CD8-positive, alpha-beta memory T cell (primary cell): ENCODE measurements at regions not wholly inside any gene's neighbourhood (a gene's known extent, or its start where the extent isn't known, plus 50 kb on each side); places are given as distances from the start of the nearest gene placed in this dataset.

ENCODE experiments used
- CTCF ChIA-PET: fragments of 350-600 bp; sonication (Branson Sonifier 250); formaldehyde crosslinking; loops from one replicate; lab custom pipeline; 2021; ENCODE audit warnings: antibody characterized with exemption; lab: Charles Lee
- POLR2A ChIA-PET: fragments of 350-600 bp; sonication (Branson Sonifier 250); formaldehyde crosslinking; loops from one replicate; lab custom pipeline; 2021; ENCODE audit warnings: antibody characterized with exemption; lab: Charles Lee
- DNase-seq, 5 donors: peaks; one replicate each; pipeline versions ENCODE4 v3.0.0 to v3.0.0-alpha.2; 2020 to 2022; ENCODE audit warnings: mixed read lengths in 1 of 5
- H3K27ac ChIP-seq: one replicate; pipeline ENCODE4 v1.7.0; 2013; ENCODE audit warnings: low read depth, mild to moderate bottlenecking, low read length, moderate library complexity
- H3K27me3 ChIP-seq: 2 replicates; pipeline ENCODE4 v1.7.0; 2013; ENCODE audit warnings: low read length, mild to moderate bottlenecking; ENCODE audit not compliant: insufficient read depth, poor library complexity, severe bottlenecking
- H3K36me3 ChIP-seq: 2 replicates; pipeline ENCODE4 v1.7.0; 2013; ENCODE audit warnings: mild to moderate bottlenecking, low read length, moderate library complexity; ENCODE audit not compliant: insufficient read depth
- H3K4me1 ChIP-seq: 2 replicates; pipeline ENCODE4 v1.7.0; 2013; ENCODE audit warnings: mild to moderate bottlenecking, low read length, moderate library complexity; ENCODE audit not compliant: insufficient read depth
- H3K4me3 ChIP-seq: 2 replicates; pipeline ENCODE4 v1.7.0; 2013; ENCODE audit warnings: mild to moderate bottlenecking, low read length
- H3K9me3 ChIP-seq: 2 replicates; pipeline ENCODE4 v1.7.0; 2013; ENCODE audit warnings: mild to moderate bottlenecking, low read length
- H3K27ac Mint-ChIP-seq, 8 donors: one replicate each; pipeline ENCODE4 v1.8.0; 2020 to 2021; ENCODE audit warnings: mixed read lengths in 8 of 8, mild to moderate bottlenecking in 6 of 8, inconsistent platforms in 3 of 8, moderate library complexity in 3 of 8
- H3K27me3 Mint-ChIP-seq, 2 donors: one replicate each; pipeline ENCODE4 v1.8.0; 2020 to 2021; ENCODE audit warnings: mixed read lengths in 2 of 2, mild to moderate bottlenecking in 1 of 2, moderate library complexity in 1 of 2
- H3K36me3 Mint-ChIP-seq, 3 donors: one replicate each; pipeline ENCODE4 v1.8.0; 2020 to 2021; ENCODE audit warnings: mixed read lengths in 3 of 3, inconsistent platforms in 1 of 3, mild to moderate bottlenecking in 1 of 3
- H3K4me1 Mint-ChIP-seq, 3 donors: one replicate each; pipeline ENCODE4 v1.8.0; 2020 to 2021; ENCODE audit warnings: mixed read lengths in 3 of 3, inconsistent platforms in 1 of 3, mild to moderate bottlenecking in 1 of 3
- H3K4me3 Mint-ChIP-seq, 7 donors: one replicate each; pipeline ENCODE4 v1.8.0; 2020 to 2021; ENCODE audit warnings: mixed read lengths in 7 of 7, mild to moderate bottlenecking in 6 of 7, moderate library complexity in 4 of 7, inconsistent platforms in 2 of 7
- H3K9me3 Mint-ChIP-seq, 5 donors: one replicate each; pipeline ENCODE4 v1.8.0; 2020 to 2022; ENCODE audit warnings: mixed read lengths in 5 of 5, mild to moderate bottlenecking in 3 of 5, moderate library complexity in 2 of 5, inconsistent platforms in 1 of 5

- Mint-ChIP-seq H3K4me1 (peaks cover 7 to 10% (median 7%) of the 10 kb centered on the region in 3 donors), H3K27ac (peak overlapping the region in 1 of 8 donors; percentile 57), H3K27me3 (peaks cover 12 to 26% of the 10 kb centered on the region in 2 donors), H3K9me3 (no peaks in the 10 kb centered on the region), H3K4me3 (peak overlapping the region; percentile 36 to 86 (median 50)), H3K36me3 (no peaks in the 10 kb centered on the region)
- no peaks in the 10 kb centered on the region for H3K27me3 ChIP-seq
- no peaks in the 10 kb centered on the region for H3K9me3 ChIP-seq
- H3K36me3 ChIP-seq, result no peaks in the 10 kb centered on the region
- DNase-seq, result no peak
- H3K4me3 ChIP-seq, result no peak overlapping the region
- ChIA-PET CTCF (no interaction called here), POLR2A (no interaction called here)
- no peaks in the 10 kb centered on the region for H3K4me1 ChIP-seq
- H3K27ac ChIP-seq, result no peak overlapping the region
Observed at GRCh38 chr7:1291357-1291689, 58.7 kb downstream of the UNCX start.

GRCh38 chr7:1291845-1292765 lies 59.4 kb downstream of the UNCX start:
- no peak overlapping the region for H3K4me3 ChIP-seq
- no peaks in the 10 kb centered on the region for H3K27me3 ChIP-seq
- Mint-ChIP-seq H3K27ac (no peak overlapping the region), H3K36me3 (no peaks in the 10 kb centered on the region), H3K4me3 (peak overlapping the region in 5 of 7 donors; percentile 36 to 56 (median 50)), H3K27me3 (peaks cover 12 to 23% of the 10 kb centered on the region in 2 donors), H3K9me3 (no peaks in the 10 kb centered on the region), H3K4me1 (peaks cover 7 to 10% (median 9%) of the 10 kb centered on the region in 3 donors)
- no peak overlapping the region for H3K27ac ChIP-seq
- no peaks in the 10 kb centered on the region for H3K4me1 ChIP-seq
- peak in 1 of 5 donors; percentile 36 for DNase-seq
- POLR2A ChIA-PET, result no interaction called here
- H3K9me3 ChIP-seq, result no peaks in the 10 kb centered on the region
- H3K36me3 ChIP-seq, result no peaks in the 10 kb centered on the region
- CTCF ChIA-PET, result no interaction called here

- no peaks in the 10 kb centered on the region for H3K36me3 ChIP-seq
- H3K27me3 ChIP-seq, result no peaks in the 10 kb centered on the region
- Mint-ChIP-seq H3K4me1 (peaks cover 7 to 10% (median 9%) of the 10 kb centered on the region in 3 donors), H3K36me3 (no peaks in the 10 kb centered on the region), H3K9me3 (no peaks in the 10 kb centered on the region), H3K27ac (no peak overlapping the region), H3K4me3 (no peak overlapping the region), H3K27me3 (peaks cover 14 to 27% of the 10 kb centered on the region in 2 donors)
- ChIA-PET CTCF (no interaction called here), POLR2A (no interaction called here)
- no peak overlapping the region for H3K27ac ChIP-seq
- H3K9me3 ChIP-seq, result no peaks in the 10 kb centered on the region
- no peak overlapping the region for H3K4me3 ChIP-seq
- peak in 1 of 5 donors; percentile 26 for DNase-seq
- no peaks in the 10 kb centered on the region for H3K4me1 ChIP-seq
Observed at GRCh38 chr7:1292972-1293830, 60.5 kb downstream of the UNCX start.

GRCh38 chr7:1293950-1294411 lies 61.3 kb downstream of the UNCX start:
- Mint-ChIP-seq H3K36me3 (no peaks in the 10 kb centered on the region), H3K4me1 (peaks cover 7 to 10% (median 9%) of the 10 kb centered on the region in 3 donors), H3K27ac (no peak overlapping the region), H3K27me3 (peaks cover 16 to 27% of the 10 kb centered on the region in 2 donors), H3K4me3 (no peak overlapping the region), H3K9me3 (no peaks in the 10 kb centered on the region)
- Histone ChIP-seq H3K27me3 (no peaks in the 10 kb centered on the region), H3K4me3 (no peak overlapping the region), H3K36me3 (no peaks in the 10 kb centered on the region), H3K4me1 (no peaks in the 10 kb centered on the region), H3K9me3 (no peaks in the 10 kb centered on the region), H3K27ac (no peak overlapping the region)
- POLR2A ChIA-PET, result no interaction called here
- peak in 1 of 5 donors; percentile 24 for DNase-seq
- CTCF ChIA-PET, result no interaction called here

- H3K27ac Mint-ChIP-seq, result no peak overlapping the region
- peak in 1 of 5 donors; percentile 8 for DNase-seq
Observed at GRCh38 chr7:1295776-1296355, 63.2 kb downstream of the UNCX start.

DNA sequence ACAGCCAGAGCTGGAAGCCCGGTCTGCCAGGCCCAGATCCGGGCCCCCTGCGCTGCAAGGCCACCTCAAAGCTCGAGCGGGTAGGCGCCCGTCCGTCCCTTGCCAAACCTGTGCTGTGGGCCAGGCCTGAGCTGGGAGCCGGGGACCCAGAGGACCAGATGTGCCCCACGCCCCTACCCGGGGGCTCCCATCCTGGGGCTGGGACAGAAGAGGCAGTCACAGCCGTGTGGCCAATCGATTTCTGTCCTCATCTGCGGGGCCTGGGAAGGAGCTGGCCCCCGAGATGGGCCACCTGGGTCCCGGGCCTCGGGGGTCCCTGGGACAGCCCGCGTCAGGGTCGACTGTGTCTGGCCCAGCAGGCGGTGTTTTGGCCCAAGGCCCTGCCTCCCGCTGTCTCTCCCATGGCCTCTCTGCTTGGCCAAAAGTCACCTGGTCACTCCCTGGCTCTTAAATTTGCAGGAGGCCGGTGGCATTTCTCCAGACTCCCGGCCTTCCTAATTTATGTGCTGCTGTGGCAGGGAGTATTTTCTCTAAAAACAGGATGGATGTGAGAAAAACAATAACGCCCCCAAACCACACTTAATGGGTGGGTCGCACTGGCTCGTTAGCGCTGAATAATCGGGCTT lies 63.8 kb downstream of the UNCX start:
- Histone ChIP-seq H3K9me3 (no peaks in the 10 kb centered on the region), H3K27ac (no peak overlapping the region), H3K27me3 (no peaks in the 10 kb centered on the region), H3K36me3 (no peaks in the 10 kb centered on the region), H3K4me3 (no peak overlapping the region), H3K4me1 (no peaks in the 10 kb centered on the region)
- peak in 1 of 5 donors; percentile 26 for DNase-seq
- ChIA-PET POLR2A (no interaction called here), CTCF (no interaction called here)
- peaks cover 12 to 16% of the 10 kb centered on the region in 2 donors for H3K27me3 Mint-ChIP-seq
- H3K36me3 Mint-ChIP-seq, result no peaks in the 10 kb centered on the region
- H3K9me3 Mint-ChIP-seq, result no peaks in the 10 kb centered on the region
- no peak overlapping the region for H3K27ac Mint-ChIP-seq
- H3K4me1 Mint-ChIP-seq, result peaks cover 0 to 2% (median 0%) of the 10 kb centered on the region in 3 donors
- peak overlapping the region in 1 of 7 donors; percentile 61 for H3K4me3 Mint-ChIP-seq

More at GRCh38 chr7:1295776-1296355, 63.2 kb downstream of the UNCX start:
- H3K9me3 ChIP-seq, result no peaks in the 10 kb centered on the region
- H3K36me3 ChIP-seq, result no peaks in the 10 kb centered on the region
- no peaks in the 10 kb centered on the region for H3K27me3 ChIP-seq
- H3K27ac ChIP-seq, result no peak overlapping the region
- H3K4me3 ChIP-seq, result no peak overlapping the region
- Mint-ChIP-seq H3K27me3 (peaks cover 13 to 20% of the 10 kb centered on the region in 2 donors), H3K4me3 (peak overlapping the region in 1 of 7 donors; percentile 61), H3K9me3 (no peaks in the 10 kb centered on the region), H3K36me3 (no peaks in the 10 kb centered on the region), H3K4me1 (peaks cover 0 to 4% (median 0%) of the 10 kb centered on the region in 3 donors)
- POLR2A ChIA-PET, result no interaction called here
- CTCF ChIA-PET, result no interaction called here
- no peaks in the 10 kb centered on the region for H3K4me1 ChIP-seq

DNA sequence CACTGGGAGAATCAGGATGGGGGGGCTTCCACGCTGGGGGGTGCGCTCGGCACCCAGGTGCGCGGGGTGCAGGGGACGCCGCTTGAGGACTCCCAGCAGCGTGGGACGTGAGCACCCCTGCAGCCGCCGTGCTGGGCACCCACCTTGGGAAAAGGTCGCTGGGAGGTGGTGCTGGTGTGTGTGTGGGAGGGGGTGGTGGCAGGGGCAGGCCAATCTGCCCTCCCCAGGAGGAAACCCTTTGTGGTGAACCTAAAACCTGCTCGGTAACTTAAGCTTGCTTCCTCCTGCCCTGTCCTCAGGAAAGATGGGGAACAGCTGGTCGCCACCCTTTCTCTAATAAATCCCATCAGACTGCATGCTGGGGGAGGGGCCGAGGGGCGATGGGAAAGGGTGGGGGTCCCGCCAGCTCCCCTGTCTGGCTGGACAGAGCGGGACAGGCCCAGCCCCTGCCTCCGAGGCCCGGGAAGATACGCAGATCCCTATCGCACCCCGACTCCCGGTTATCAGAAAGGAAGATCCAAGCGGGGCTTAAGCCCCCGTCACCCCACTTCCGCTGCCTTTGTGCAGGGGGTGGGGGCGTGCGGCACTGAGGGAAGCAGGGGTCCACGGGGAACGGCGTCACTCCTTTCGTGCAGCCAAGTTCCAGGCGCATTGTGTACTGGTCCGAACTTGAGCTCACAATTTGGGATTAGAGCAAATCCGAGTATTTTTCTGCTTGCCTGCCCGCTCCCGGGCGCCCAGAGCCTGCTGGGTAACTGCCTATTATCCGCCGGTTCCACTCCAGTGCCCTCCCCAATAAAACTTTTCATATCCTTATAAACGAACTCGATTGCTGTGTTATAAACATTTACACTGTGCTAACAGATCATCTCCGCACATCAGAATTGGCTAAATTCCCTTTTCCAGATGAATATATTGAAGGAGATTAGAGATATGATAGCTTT lies 64.6 kb downstream of the UNCX start:
- peak in 1 of 5 donors; percentile 26 for DNase-seq
- Histone ChIP-seq H3K9me3 (no peaks in the 10 kb centered on the region), H3K36me3 (no peaks in the 10 kb centered on the region), H3K4me1 (no peaks in the 10 kb centered on the region), H3K4me3 (no peak overlapping the region), H3K27ac (no peak overlapping the region), H3K27me3 (no peaks in the 10 kb centered on the region)
- no peaks in the 10 kb centered on the region for H3K9me3 Mint-ChIP-seq
- no peak overlapping the region for H3K4me3 Mint-ChIP-seq
- no peak overlapping the region for H3K27ac Mint-ChIP-seq
- H3K4me1 Mint-ChIP-seq, result peaks cover 0 to 2% (median 0%) of the 10 kb centered on the region in 3 donors
- CTCF ChIA-PET, result no interaction called here
- POLR2A ChIA-PET, result no interaction called here
- H3K36me3 Mint-ChIP-seq, result no peaks in the 10 kb centered on the region
- peaks cover 10 to 11% of the 10 kb centered on the region in 2 donors for H3K27me3 Mint-ChIP-seq
